22Rv1 (cell line): ENCODE measurements at regions not wholly inside any gene's neighbourhood (a gene's known extent, or its start where the extent isn't known, plus 50 kb on each side); places are given as distances from the start of the nearest gene placed in this dataset.

Experiments used
- H3K27ac ChIP-seq: fragments of 450-650 bp; 2 replicates; pipeline ENCODE4 v1.5.1; 2017
- CTCF ChIP-seq: fragments of 450-650 bp; IDR thresholded peaks from 2 replicates; pipeline ENCODE4 v1.5.1; 2017; ENCODE audit warnings: mild to moderate bottlenecking
- ZFX ChIP-seq: fragments of 450-650 bp; IDR thresholded peaks from 2 replicates; pipeline ENCODE4 v1.6.1; 2017; ENCODE audit warnings: antibody characterized with exemption, borderline replicate concordance

- TF ChIP-seq CTCF (no peak), ZFX (no peak)
- H3K27ac ChIP-seq: no peak overlapping the region
Observed at GRCh38 chr2:226076529-226076928, 677.0 kb downstream of the NYAP2 start.

- TF ChIP-seq CTCF (no peak), ZFX (no peak)
Observed at GRCh38 chr2:226074391-226074790, 674.9 kb downstream of the NYAP2 start.

GRCh38 chr2:226073496-226074160 is 674.1 kb downstream of the NYAP2 start:
- no peak overlapping the region for H3K27ac ChIP-seq
- TF ChIP-seq CTCF (no peak), ZFX (no peak)

More at GRCh38 chr2:226074391-226074790, 674.9 kb downstream of the NYAP2 start:
- no peak overlapping the region for H3K27ac ChIP-seq

GRCh38 chr2:226066873-226067272 is 667.4 kb downstream of the NYAP2 start:
- no peak overlapping the region for H3K27ac ChIP-seq
- no peak for TF ChIP-seq CTCF
- TF ChIP-seq ZFX: no peak

- no peak overlapping the region for H3K27ac ChIP-seq
- no peak for TF ChIP-seq CTCF
- no peak for TF ChIP-seq ZFX
Observed at GRCh38 chr2:226066391-226066790, 666.9 kb downstream of the NYAP2 start.

GRCh38 chr2:226064932-226065570 is 665.5 kb downstream of the NYAP2 start:
- TF ChIP-seq CTCF (no peak), ZFX (no peak)
- H3K27ac ChIP-seq: no peak overlapping the region

- TF ChIP-seq CTCF (no peak), ZFX (no peak)
- H3K27ac ChIP-seq: no peak overlapping the region
Observed at GRCh38 chr2:226063704-226064440, 664.4 kb downstream of the NYAP2 start.
